Endothelial cell of umbilical vein (primary cell): ENCODE measurements at regions not wholly inside any gene's neighbourhood (a gene's known extent, or its start where the extent isn't known, plus 50 kb on each side); places are given as distances from the start of the nearest gene placed in this dataset.

Experiments
- BruUV-seq: library from RNA; stranded (reverse); fragments of 400-500 nt; replicated peaks from 2 replicates; lab custom pipeline; 2021; lab: Mats Ljungman, UMichigan
- CTCF ChIA-PET: fragments of 300-600, 350-600 bp; sonication (Branson Sonifier 250); formaldehyde crosslinking; loops from one replicate; lab custom pipeline; 2021; ENCODE audit warnings: antibody characterized with exemption, inconsistent platforms; lab: Charles Lee
- POLR2A ChIA-PET: fragments of 300-600, 350-600 bp; sonication (Branson Sonifier 250); formaldehyde crosslinking; loops from one replicate; lab custom pipeline; 2021; ENCODE audit warnings: antibody characterized with exemption, inconsistent platforms; lab: Charles Lee
- DNase-seq: peaks from one replicate; pipeline ENCODE4 v3.0.0-alpha.2; 2011; ENCODE audit warnings: low read depth, low spot score
- FAIRE-seq: peaks from 2 replicates; lab custom pipeline; 2011; peaks lifted over from hg19 to GRCh38; lab: Jason Lieb, UNC
- H2AFZ ChIP-seq: 2 replicates; pipeline ENCODE4 v1.6.0; 2012; ENCODE audit warnings: low read depth, low read length, control low read depth, inconsistent platforms
- H3K27ac ChIP-seq: 2 replicates; pipeline ENCODE4 v1.5.1; 2011; ENCODE audit warnings: low read depth, mild to moderate bottlenecking, control low read depth, low read length, moderate library complexity; ENCODE audit not compliant: insufficient read depth
- H3K27me3 ChIP-seq, 2 experiments: 2 replicates each; pipeline versions ENCODE4 v1.6.0 to v1.6.1; 2011; ENCODE audit warnings: low read length in 2 of 2, mixed read lengths in 1 of 2; ENCODE audit not compliant: control insufficient read depth in 2 of 2, insufficient read depth in 2 of 2
- H3K36me3 ChIP-seq, 2 experiments: 2 replicates in 1 of 2; 3 replicates in 1 of 2; pipeline ENCODE4 v1.5.1; 2011; ENCODE audit warnings: low read length in 2 of 2, mild to moderate bottlenecking in 1 of 2, moderate library complexity in 1 of 2; ENCODE audit not compliant: control insufficient read depth in 2 of 2, insufficient read depth in 2 of 2; ENCODE audit errors: extremely low read depth in 1 of 2
- H3K4me1 ChIP-seq: 3 replicates; pipeline ENCODE4 v1.5.1; 2011; ENCODE audit warnings: mild to moderate bottlenecking, low read length; ENCODE audit not compliant: control insufficient read depth, insufficient read depth; ENCODE audit errors: extremely low read depth
- H3K4me2 ChIP-seq: 2 replicates; pipeline ENCODE4 v1.6.1; 2011; ENCODE audit warnings: low read length, control low read depth, mixed read lengths; ENCODE audit not compliant: insufficient read depth
- H3K4me3 ChIP-seq, 3 experiments: fragments of 200-600 bp in 1 of 3; sonication (generic), shearing (Covaris generic) in 1 of 3; replicated peaks in 1 of 3; 2 replicates each; pipeline ENCODE4 v1.5.1; 2011 to 2016; ENCODE audit warnings: control low read depth in 3 of 3, low read length in 3 of 3, mild to moderate bottlenecking in 2 of 3, inconsistent platforms in 1 of 3, low read depth in 1 of 3, moderate library complexity in 1 of 3; ENCODE audit not compliant: insufficient read depth in 1 of 3
- H3K79me2 ChIP-seq: 2 replicates; pipeline ENCODE4 v1.6.0; 2012; ENCODE audit warnings: low read length, inconsistent platforms; ENCODE audit not compliant: control insufficient read depth, insufficient read depth
- H3K9ac ChIP-seq: replicated peaks from 2 replicates; pipeline ENCODE3; 2011; ENCODE audit warnings: low read length, control low read depth; ENCODE audit not compliant: insufficient read depth; ENCODE audit errors: extremely low read depth
- H3K9me1 ChIP-seq: replicated peaks from 3 replicates; pipeline ENCODE4 v1.6.0; 2011; ENCODE audit warnings: mild to moderate bottlenecking, low read length; ENCODE audit not compliant: control insufficient read depth, insufficient read depth; ENCODE audit errors: extremely low read depth
- H3K9me3 ChIP-seq: replicated peaks from 2 replicates; pipeline ENCODE4 v1.5.1; 2012; ENCODE audit warnings: low read length, inconsistent platforms; ENCODE audit not compliant: control insufficient read depth, insufficient read depth
- H4K20me1 ChIP-seq: replicated peaks from 2 replicates; pipeline ENCODE3; 2011; ENCODE audit warnings: mild to moderate bottlenecking, low read length; ENCODE audit not compliant: control insufficient read depth, insufficient read depth; ENCODE audit errors: extremely low read depth
- EZH2 ChIP-seq: IDR thresholded peaks from 2 replicates; pipeline ENCODE4 v1.6.1; 2012; ENCODE audit warnings: borderline replicate concordance, low read depth, mild to moderate bottlenecking, moderate library complexity, low read length, inconsistent platforms; ENCODE audit not compliant: severe bottlenecking
- FOS ChIP-seq: IDR thresholded peaks from 2 replicates; pipeline ENCODE4 v1.6.1; 2011; ENCODE audit warnings: mild to moderate bottlenecking, low read length, moderate library complexity, borderline replicate concordance; ENCODE audit not compliant: insufficient read depth
- GATA2 ChIP-seq: IDR thresholded peaks from 2 replicates; pipeline ENCODE4 v1.7.0; 2011; ENCODE audit warnings: low read depth, mild to moderate bottlenecking, moderate library complexity, mixed read lengths, low read length; ENCODE audit not compliant: insufficient read length, insufficient read depth
- JUN ChIP-seq: IDR thresholded peaks from 2 replicates; pipeline ENCODE4 v1.6.1; 2011; ENCODE audit warnings: borderline replicate concordance, low read depth; ENCODE audit not compliant: insufficient read length, insufficient read depth
- MYC ChIP-seq: IDR thresholded peaks from one replicate; pipeline ENCODE4 v1.6.1; 2011; ENCODE audit warnings: mild to moderate bottlenecking, low read depth, low read length
- POLR2A ChIP-seq: IDR thresholded peaks from 2 replicates; pipeline ENCODE4 v1.6.1; 2012; ENCODE audit warnings: low read depth, mild to moderate bottlenecking, control low read depth, low read length
- POLR2AphosphoS5 ChIP-seq: IDR thresholded peaks from 2 replicates; pipeline ENCODE4 v1.6.1; 2012; ENCODE audit warnings: low read depth, mild to moderate bottlenecking, control low read depth, low read length, moderate library complexity; ENCODE audit not compliant: insufficient read depth
- dilution Hi-C: fragments of 300-500 bp; cut with MboI; formaldehyde crosslinking; loops from one replicate; pipeline ENCODE4 v1.15.0; 2019; ENCODE audit warnings: low sequenced_read_pairs; ENCODE audit not compliant: extremely low pct_ligation_motif_present
- intact Hi-C: fragments of 100-400 bp; cut with micrococcal nuclease; formaldehyde crosslinking; loops from one replicate; pipeline ENCODE4 v1.10.0; 2022
- TF ChIP-seq, protein P1 (sequence below): IDR thresholded peaks from 2 replicates; pipeline ENCODE4 v1.6.1; 2011; ENCODE audit not compliant: insufficient read depth, insufficient read length
- TF ChIP-seq, protein P2 (sequence below), 2 donors: IDR thresholded peaks; 1 replicate in 1 of 2; 2 replicates in 1 of 2; pipeline ENCODE4 v1.5.1; 2011; ENCODE audit warnings: low read length in 2 of 2, mild to moderate bottlenecking in 2 of 2, moderate library complexity in 2 of 2, control low read depth in 1 of 2, inconsistent platforms in 1 of 2, low read depth in 1 of 2; ENCODE audit not compliant: insufficient read depth in 1 of 2; ENCODE audit errors: extremely low read depth in 1 of 2

DNA sequence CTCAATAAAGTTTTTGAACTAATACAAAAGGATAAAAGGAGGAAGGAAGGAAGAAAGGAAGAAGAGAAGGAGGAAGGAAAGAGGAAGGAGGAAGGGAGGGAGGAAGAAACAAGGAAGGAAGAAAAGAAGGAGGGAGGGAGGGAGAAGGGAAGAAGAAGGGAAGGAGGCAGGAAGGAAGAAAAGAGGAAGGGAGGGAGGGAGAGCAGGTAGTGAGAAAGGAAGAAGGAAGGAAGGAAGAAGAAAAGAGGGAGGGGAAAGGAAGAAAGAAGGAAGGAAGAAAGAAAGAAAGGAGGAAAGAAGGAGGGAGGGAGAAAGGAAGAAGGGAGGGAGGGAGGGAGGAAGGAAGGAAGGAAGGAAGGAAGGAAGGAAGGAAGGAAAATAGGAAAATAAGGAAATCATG lies 263.8 kb upstream of the C16orf82 start:
- FAIRE-seq (no peak), DNase-seq (no peak)
- Histone ChIP-seq H3K27ac (no peak overlapping the region), H3K4me3 (no peak overlapping the region), H3K9me3 (peaks cover 4% of the 10 kb centered on the region), H3K36me3 (no peaks in the 10 kb centered on the region), H3K9ac (no peak overlapping the region), H3K9me1 (no peaks in the 10 kb centered on the region), H4K20me1 (no peaks in the 10 kb centered on the region), H3K4me2 (no peak overlapping the region), H3K4me1 (no peaks in the 10 kb centered on the region), H2AFZ (no peak overlapping the region), H3K79me2 (no peaks in the 10 kb centered on the region), H3K27me3 (no peaks in the 10 kb centered on the region)
- no TSS peak for BruUV-seq
- ChIA-PET POLR2A (interaction anchor here (0.7 kb wide), 1 partner anchor 145 kb away, joined by 7 read pairs; no protein-coding TSS in a partner anchor), CTCF (no interaction called here)
- TF ChIP-seq, protein P1, sequence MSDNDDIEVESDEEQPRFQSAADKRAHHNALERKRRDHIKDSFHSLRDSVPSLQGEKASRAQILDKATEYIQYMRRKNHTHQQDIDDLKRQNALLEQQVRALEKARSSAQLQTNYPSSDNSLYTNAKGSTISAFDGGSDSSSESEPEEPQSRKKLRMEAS: no peak
- TF ChIP-seq POLR2AphosphoS5 (no peak), JUN (no peak), GATA2 (no peak), MYC (no peak), FOS (no peak), POLR2A (no peak), EZH2 (no peak)
- TF ChIP-seq, protein P2, sequence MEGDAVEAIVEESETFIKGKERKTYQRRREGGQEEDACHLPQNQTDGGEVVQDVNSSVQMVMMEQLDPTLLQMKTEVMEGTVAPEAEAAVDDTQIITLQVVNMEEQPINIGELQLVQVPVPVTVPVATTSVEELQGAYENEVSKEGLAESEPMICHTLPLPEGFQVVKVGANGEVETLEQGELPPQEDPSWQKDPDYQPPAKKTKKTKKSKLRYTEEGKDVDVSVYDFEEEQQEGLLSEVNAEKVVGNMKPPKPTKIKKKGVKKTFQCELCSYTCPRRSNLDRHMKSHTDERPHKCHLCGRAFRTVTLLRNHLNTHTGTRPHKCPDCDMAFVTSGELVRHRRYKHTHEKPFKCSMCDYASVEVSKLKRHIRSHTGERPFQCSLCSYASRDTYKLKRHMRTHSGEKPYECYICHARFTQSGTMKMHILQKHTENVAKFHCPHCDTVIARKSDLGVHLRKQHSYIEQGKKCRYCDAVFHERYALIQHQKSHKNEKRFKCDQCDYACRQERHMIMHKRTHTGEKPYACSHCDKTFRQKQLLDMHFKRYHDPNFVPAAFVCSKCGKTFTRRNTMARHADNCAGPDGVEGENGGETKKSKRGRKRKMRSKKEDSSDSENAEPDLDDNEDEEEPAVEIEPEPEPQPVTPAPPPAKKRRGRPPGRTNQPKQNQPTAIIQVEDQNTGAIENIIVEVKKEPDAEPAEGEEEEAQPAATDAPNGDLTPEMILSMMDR (IDR thresholded peaks at IDR 0.05; ENCODE audit: extremely low read depth in 1 of 2, insufficient read depth in 1 of 2, low read depth in 1 of 2, low read length in 2 of 2): no peak
- intact Hi-C loops (no loop called here), dilution Hi-C loops (no loop called here)
